GM18870 (cell line): ENCODE measurements at regions not wholly inside any gene's neighbourhood (a gene's known extent, or its start where the extent isn't known, plus 50 kb on each side); places are given as distances from the start of the nearest gene placed in this dataset.
"Not testable (repeated sequence)": the region's sequence is repeated elsewhere in the genome, so short reads cannot be mapped to it uniquely, and the experiment has no call there.

Experiments used
- ATAC-seq: cut with Tn5 transposase; IDR thresholded peaks from one replicate; pipeline ENCODE4 v1.9.1; 2021; ENCODE audit warnings: moderate library complexity; ENCODE audit not compliant: unreplicated experiment

GRCh38 chr4:11693693-11694092, 265.0 kb upstream of the HS3ST1 start:
- ATAC-seq = no peak

GRCh38 chr4:11691236-11691635, 262.5 kb upstream of the HS3ST1 start:
- ATAC-seq = no peak

GRCh38 chr4:11687727-11688126, 259.0 kb upstream of the HS3ST1 start:
- no peak for ATAC-seq

GRCh38 chr4:11685481-11685880, 256.8 kb upstream of the HS3ST1 start:
- ATAC-seq = no peak

GRCh38 chr4:11675051-11675800, 246.5 kb upstream of the HS3ST1 start:
- ATAC-seq = no peak

GRCh38 chr4:11670304-11670703, 241.6 kb upstream of the HS3ST1 start:
- no peak for ATAC-seq

- ATAC-seq = no peak
These were observed 240.5 kb upstream of the HS3ST1 start for GRCh38 chr4:11669156-11669555.

- ATAC-seq = no peak
These were observed 234.4 kb upstream of the HS3ST1 start for GRCh38 chr4:11663114-11663513.

- no peak for ATAC-seq
These were observed 222.3 kb upstream of the HS3ST1 start for GRCh38 chr4:11650801-11651596.

- ATAC-seq = no peak
These were observed 218.7 kb upstream of the HS3ST1 start for GRCh38 chr4:11647433-11647832.

- not testable (repeated sequence) for ATAC-seq
These were observed 214.4 kb upstream of the HS3ST1 start for GRCh38 chr4:11643081-11643480.

- no peak for ATAC-seq
These were observed 211.9 kb upstream of the HS3ST1 start for GRCh38 chr4:11640584-11640983.

- ATAC-seq = no peak
These were observed 207.9 kb upstream of the HS3ST1 start for GRCh38 chr4:11636551-11636950.

- ATAC-seq = no peak
These were observed 207.3 kb upstream of the HS3ST1 start for GRCh38 chr4:11636031-11636430.

GRCh38 chr4:11635342-11635741, 206.6 kb upstream of the HS3ST1 start:
- ATAC-seq = no peak

- no peak for ATAC-seq
These were observed 205.6 kb upstream of the HS3ST1 start for GRCh38 chr4:11634283-11634682.

GRCh38 chr4:11633430-11633829, 204.7 kb upstream of the HS3ST1 start:
- no peak for ATAC-seq

- no peak for ATAC-seq
These were observed 203.8 kb upstream of the HS3ST1 start for GRCh38 chr4:11632483-11632882.

- ATAC-seq = no peak
These were observed 203.3 kb upstream of the HS3ST1 start for GRCh38 chr4:11632025-11632424.

- ATAC-seq = no peak
These were observed 202.7 kb upstream of the HS3ST1 start for GRCh38 chr4:11631416-11631815.

GRCh38 chr4:11628093-11628725, 199.5 kb upstream of the HS3ST1 start:
- ATAC-seq = no peak

- ATAC-seq = no peak
These were observed 197.4 kb upstream of the HS3ST1 start for GRCh38 chr4:11626066-11626465.
